Stimulated activated CD8-positive, alpha-beta memory T cell treated with anti-CD3 and anti-CD28 coated beads, Interleukin-4, amount 100 ng/mL, for 48 hours (primary cell): ENCODE measurements at regions not wholly inside any gene's neighbourhood (a gene's known extent, or its start where the extent isn't known, plus 50 kb on each side); places are given as distances from the start of the nearest gene placed in this dataset.
A peak's percentile ranks its signal among the peaks of the same experiment; 100 is the strongest.
"Not testable (repeated sequence)": the region's sequence is repeated elsewhere in the genome, so short reads cannot be mapped to it uniquely, and the experiment has no call there.

Experiments
- DNase-seq: peaks from one replicate; pipeline ENCODE4 v3.0.0-alpha.2; 2020

DNA sequence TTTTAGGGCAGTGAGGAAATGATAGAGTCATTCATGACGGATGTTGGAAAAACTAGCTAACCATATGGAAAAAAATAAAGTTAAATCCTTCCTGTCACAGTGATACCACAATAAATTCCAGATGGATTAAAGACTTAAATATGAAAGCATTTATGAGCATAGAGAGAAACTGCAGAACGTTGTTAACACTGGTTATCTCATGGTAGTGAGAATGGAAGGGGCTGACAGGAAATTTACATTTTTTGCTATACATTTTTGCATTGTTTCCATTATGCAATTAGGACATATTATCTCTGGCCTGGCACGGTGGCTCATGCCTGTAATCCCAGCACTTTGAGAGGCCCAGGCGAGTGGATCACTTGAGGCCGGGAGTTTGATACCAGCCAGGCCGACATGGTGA is 130.5 kb upstream of the VOPP1 start:
- not testable (repeated sequence) for DNase-seq

DNA sequence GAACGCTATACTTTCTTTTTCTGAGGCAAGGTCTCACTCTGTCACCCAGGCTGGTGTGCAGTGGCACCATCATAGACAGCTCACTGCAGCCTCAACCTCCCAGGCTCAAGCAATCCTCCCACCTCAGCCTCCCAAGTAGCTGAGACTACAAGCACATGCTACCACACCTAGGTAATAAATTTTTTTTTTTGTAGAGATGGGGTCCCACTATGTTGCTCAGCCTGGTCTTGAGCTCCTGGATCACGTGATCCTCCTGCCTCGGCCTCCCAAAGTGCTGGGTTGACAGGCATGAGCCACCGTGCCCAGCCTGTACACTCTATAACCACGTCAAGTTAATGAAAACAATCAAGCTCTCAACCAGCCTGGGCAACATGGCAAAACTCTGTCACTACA is 127.1 kb upstream of the VOPP1 start:
- DNase-seq, result not testable (repeated sequence)

DNA sequence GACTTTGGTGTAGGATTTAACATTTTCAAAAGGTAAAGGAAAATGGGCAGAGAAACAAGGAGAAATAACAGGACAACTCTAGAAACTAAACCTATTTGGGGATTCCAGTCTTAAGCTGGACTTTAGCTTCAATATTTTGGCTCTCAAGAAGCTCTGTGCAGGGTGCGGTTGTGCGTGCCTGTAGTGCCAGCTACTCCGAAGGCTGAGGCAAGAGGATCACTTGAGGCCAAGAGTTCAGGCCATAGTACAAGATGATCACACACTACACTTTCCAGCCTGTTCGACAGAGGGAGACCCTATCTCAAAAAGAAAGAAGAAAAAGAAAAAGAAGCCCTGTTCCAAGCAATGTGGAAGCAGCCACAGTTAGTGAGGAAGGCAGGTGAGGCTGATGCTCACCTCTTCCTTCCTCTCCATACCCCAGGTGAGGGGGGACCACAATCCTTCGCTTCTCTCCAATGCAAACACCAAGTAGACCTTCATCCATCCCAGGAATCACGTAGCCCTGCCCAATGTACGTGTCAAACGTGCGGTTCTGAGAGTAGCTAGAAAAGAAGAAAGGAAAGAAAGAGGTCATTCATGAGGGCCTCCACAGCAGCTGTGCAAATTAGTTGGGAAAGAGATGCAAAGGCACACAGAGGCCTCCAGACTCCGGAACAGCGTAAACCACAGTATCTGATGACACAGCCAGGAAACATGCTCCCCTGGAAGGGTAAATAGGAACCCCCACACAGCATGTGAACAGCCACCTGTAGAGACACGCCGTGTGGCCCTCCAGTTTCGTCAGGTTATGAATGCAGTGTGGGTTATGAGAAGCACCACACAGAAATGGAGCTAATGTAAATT is 126.5 kb upstream of the VOPP1 start:
- not testable (repeated sequence) for DNase-seq

DNA sequence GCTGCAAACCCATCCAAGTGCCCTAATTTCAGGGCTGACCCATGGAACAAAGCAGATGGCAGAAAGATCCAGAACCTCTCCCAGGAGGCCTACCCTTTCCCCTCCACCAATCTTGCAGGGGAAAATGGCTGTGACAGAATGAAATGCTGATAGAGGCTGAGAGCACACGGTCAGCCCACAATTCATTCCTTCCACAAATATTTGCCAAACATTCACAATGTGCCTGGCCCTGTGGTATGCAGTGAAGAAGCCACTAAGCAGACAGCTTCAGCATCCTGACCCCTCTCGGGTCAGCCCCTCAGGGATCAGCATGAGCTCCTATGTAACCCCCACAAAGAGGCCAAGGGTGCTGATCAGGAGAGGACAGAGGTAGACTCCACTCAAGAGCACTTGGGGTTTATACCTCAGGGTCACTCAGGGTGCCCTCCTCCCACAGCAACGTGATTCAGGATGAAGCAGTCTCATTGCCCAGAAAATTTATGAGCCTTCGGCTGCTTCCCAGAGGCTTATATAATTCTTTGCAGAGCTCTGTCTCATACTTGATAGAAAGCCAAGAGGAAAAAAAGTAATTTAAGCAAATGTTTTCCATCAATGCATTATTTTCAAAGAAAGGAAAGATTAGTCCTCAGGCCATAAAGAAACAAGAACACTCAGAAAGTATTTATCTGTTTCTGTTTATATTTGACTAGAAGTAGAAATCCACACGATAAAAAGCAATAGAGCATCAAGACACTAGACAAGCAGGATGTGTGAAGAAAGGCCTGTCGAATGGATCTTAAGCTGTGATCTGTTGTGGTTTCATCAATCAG is 123.8 kb upstream of the VOPP1 start:
- not testable (repeated sequence) for DNase-seq

DNA sequence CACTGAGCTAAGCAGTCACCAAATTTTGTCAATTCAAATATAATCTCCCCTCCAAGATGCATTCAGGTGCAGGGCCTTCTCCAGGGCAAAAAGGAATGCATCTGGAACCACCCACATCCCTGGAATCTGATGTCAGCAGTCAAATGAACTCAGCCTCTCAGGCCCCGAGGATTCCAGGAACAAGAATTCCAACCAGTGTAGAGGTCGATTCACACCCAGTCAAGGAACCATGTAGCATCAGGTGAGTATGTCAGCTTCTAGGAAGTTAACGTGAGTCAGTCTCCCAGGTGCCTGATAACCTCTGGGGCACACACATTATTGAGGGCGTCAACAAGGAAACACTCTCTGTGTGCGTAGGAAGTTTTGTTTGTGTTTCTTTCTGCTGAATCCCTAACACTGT is 122.2 kb upstream of the VOPP1 start:
- not testable (repeated sequence) for DNase-seq

DNA sequence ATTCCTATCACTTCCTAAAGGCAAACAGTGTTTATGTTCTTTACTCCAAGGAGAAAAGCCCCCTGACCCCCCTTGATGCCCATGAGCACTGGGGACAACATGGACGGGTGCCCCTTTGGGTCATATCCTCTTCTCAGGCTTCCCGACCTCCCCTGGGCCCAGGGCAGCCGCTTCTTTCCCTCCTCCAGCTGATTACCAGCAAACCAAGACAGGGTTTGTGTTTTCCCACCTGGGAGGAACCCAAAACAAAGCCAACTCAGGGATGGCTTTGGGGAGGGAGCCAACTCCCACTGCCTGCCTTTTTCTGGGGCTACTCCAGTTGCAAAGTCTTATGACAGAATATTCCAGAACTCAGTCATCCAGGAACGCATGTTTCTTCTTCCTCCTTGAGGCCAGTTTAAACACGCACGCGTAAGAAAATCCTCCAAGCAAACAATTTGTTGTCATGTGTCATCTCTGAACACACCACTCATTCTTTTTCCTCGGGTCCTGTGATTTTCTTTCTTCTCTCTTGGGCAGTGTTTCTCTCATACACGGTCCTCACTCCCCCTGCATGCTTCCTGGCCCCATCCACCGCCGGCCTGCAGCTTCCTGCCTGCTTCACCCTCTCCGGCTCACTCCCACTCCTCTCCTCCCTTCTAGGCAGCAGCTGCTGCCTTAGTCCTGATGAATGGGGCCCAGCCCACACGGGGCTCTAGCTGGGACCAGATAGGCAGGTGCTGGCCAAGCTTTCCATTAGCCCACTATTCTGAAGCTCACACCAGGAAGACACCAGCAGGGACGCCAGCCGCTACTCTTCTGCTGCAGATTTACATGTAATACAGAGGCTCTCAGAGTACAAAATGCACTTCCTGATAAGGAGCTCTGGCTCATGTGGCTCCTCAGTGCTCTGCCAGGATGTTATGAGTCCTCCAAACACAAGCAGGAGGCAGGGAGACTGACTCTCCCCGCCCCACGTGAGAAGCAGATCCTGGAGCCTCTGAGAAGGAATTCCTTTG is 116.7 kb upstream of the VOPP1 start:
- not testable (repeated sequence) for DNase-seq

DNA sequence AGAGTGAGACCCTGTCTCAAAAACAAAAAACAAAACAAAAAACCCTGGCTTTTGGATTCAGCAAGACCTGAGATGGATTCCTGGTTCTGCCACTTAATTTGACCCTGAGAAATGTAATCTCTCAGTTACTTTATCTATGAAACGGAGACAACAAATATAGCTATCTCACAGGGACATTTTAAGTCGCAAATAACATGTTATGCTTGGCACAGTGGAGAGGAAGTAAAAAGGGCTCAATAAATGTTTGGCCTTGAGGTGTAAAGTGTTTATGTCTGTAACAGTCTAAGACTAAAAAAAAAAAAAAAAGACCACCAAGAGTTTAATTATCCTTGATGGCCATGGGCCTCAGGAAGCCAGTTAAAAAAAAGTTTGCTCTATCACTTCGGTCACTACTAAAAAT is 116.0 kb upstream of the VOPP1 start:
- not testable (repeated sequence) for DNase-seq

DNA sequence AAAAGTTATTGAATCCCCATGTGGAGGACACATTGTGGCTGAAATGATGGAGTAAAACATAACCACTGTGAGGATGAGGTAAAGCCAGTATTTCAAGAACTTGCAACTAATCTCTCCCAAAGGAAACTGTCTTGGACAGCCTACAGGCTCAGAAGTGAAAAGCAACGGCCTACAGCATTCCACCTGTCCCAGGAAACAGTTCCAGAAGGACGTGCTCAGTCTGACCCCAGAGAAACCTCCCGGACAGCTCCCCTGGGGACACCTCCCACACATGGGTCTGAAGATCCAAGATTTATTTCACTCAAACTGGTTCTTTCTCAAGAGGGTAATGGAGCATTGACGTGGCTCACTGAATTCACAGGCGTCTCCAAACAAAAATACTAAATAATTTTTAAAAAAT is 115.0 kb upstream of the VOPP1 start:
- DNase-seq, result not testable (repeated sequence)

DNA sequence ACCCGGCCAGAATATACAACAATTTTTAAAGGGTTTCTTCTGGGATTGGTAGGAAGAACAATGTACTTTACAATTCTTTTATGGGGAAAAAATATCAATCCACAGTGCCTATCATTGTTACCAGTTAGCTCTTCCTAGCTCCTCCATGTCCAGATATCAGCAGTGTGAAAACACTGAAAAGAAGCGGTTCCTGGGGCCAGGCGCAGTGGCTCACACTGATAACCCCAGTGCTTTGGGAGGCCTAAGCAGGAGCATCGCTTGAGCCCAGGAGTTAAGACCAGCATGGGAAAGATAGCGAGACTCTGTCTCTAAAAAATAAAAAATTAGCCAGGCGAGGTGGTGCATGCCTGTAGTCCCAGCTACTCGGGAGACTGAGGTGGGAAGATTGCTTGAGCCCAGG is 114.5 kb upstream of the VOPP1 start:
- DNase-seq, result not testable (repeated sequence)

DNA sequence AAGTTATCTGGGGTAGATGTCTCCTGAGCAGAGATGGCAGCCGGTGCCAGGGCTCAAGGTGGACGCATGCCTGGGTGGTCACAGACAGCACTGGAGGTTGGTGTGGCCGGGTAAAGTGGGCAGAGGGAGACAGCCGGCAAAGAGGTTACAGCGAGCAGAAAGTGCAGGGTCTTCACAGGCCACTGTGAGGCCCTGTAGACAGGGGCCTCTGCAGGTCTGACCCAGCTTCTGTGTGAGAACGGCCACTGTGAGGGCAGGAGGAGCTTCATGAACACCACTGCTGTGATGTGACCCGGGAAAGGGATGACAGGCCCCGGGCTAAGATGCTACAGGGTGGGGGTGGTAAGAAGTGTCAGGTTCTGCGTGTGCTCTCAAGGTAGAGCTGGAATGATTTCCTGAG is 111.2 kb upstream of the VOPP1 start:
- not testable (repeated sequence) for DNase-seq

DNA sequence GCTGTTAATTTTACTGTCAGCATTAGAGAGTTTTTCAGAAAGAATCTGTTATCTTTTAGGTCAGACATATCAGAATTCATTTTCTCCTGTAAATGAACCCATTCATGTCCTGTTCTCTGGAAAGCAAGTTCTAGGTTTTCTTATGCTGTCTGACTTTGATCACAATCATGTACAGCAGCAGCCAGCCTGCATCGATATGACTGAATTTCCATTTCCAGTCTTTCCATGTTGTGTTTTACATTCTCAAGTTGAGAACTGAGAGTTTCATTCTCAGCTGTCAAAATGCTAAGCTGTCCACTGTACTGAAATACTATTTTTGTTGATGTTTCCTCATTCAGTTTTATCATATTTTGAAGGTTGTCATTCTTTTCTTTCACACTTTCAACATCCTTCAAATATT is 103.3 kb upstream of the VOPP1 start:
- DNase-seq, result not testable (repeated sequence)

DNA sequence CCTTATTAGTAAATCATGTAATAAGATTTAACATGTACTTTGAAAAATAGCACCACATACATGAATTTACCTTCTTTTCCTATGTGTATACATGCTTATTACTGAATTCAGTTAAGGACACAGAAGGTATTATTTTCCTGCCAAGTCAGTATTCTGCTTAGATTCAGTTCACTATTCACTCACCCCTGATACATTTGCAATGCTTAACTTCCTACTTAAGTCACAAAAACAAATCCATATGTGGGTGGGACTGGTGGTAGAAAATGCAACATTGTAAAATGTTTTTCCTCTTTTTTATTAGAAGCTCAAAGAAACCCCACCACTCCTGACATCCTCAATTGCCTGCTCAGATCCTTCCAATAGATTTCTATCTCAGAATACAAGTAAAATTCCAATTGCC is 101.2 kb upstream of the VOPP1 start:
- not testable (repeated sequence) for DNase-seq

DNA sequence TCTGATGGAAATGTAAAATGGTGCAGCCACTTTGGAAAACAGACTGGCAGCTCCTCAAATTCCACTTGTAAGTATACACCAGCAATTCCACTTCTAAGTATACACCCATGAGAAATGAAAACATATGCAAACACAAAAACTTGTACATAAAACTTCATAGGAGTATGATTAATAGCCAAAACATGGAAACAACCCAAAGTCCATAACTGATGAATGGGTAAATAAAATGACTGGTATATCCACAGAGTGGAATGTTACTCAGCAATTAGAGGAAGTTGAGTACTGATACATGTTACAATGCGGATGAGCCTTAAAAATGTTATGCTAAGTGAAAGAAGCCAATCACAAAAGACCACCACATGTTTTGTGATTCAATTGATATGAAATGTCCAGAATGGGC is 99.8 kb upstream of the VOPP1 start:
- DNase-seq, result not testable (repeated sequence)

DNA sequence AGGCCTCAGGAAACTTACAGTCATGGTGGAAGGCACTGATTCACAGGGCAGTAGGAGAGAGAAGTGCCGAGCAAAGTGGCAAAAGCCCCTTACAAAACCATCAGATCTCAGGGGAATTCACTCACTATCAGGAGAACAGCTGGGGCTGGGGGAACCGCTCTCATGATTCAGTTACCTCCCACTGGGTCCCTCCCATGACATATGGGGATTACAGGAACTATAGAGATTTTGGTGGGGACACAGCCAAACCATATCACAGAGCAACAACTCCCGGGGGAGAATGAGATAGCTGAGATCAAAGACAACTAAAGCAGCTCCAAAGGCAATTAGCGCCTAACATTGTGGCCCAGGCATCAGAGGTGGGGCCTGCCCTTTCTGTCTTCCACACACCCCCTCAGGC is 85.4 kb upstream of the VOPP1 start:
- no peak for DNase-seq

DNA sequence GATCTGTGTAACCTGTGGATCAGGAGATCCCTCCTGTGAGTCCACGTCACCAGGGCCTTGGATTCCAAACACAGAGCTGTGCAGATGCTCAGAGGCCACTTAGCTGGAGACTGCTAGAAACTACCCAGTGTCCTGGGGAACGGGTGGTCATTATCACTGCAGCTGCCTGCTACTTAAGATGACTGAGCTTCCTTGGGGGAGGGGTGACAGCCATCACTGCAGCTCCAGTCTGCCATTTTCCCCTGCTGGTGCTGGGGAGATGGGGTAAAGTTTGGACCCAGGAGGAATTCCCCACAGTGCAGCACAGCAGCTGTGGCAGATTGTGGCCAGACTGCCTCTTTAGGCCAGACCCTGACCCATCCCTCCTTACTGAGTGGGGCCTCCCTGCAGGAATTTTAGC is 78.8 kb upstream of the VOPP1 start:
- DNase-seq, result no peak

DNA sequence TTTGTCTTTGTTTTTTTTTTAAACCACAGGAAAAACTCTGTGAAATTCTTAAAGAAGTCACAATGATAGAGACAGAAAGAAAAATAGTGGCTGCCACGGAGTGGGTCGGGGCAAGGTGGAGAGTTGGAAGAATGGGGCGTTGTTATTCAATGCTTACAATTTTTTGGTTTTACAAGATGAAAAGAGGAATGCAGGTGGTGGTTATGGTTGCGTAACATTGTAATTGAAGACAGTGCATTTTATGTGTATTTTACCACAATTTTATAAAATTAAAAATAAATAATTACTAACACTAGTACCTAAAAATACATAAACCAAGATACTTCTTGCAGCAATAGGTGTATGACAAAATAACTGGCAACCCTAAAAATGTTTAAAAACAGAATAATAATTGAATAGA is 76.9 kb upstream of the VOPP1 start:
- no peak for DNase-seq

DNA sequence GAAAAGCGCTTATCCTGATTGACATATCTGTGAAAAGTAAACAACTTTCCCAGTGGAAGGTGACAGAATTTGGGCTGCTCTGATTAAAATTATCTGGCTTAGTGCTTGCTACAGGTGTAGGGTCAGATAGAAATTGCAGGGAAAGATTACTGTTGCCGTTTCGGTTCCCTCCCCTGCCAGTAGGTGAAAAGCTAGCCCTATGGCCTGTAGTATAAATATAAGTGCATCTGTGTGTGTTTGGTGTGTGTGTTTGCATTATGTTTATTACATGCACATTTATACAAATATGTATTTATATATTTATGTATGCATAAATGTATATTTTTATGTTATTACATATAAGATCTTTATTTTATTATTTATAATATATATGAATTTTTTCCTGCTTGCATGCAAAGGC is 72.3 kb upstream of the VOPP1 start:
- DNase-seq, result no peak

DNA sequence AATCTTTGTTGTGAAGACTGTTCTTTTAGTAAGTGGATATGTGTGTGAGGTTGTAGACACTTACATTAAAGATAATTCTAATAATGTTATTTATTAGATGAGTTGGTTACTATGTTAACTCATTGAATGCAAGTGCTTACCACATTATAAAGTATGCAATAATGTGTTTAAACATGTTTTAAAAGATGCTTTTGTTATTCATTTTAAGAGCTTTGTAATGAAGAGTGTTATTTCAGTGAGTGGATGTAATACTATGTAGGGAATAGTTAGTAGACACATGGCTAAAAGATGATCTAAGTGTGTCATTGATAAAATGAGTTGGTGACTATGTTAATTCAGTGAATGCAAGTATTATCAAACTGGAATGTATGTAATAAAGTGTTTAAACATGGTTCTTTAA is 70.0 kb upstream of the VOPP1 start:
- no peak for DNase-seq

DNA sequence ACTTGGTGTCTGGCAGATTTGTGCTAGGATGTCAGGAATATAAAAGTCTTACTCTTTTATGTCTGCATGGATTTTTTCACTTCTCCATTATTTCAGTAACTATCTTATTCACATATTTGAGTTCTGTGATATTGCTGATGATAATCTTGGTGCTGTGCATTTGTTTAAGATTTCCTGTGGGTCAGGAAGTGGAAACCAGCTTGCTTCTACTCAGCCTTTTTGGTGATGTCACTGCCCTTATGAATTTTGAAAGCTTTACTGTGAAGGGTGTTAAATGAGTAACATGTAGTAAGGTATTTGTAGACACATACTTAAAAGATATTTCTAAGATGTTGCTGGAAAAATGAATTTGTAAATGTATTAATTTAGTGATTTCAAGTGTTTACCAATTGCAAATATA is 69.5 kb upstream of the VOPP1 start:
- DNase-seq, result no peak

DNA sequence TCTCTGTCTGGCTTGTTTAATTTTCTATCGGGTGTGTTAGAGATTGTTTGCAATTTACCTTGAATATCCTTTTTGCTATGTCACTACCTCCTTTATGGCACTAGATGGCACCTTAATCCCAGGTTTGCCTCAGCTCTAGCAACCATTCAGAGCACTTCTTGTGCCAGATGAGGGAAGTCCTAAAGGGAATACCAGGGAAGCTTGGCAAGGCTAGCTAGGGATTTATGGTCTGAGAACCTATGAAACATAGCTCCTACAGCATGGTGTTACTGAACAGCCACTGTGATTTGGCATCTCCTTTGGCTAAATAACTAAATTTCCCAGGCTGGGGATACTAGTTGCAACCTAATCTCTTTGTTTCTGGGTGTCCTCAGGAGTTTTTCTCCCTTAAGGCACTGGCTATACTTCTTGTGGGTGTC is 69.0 kb upstream of the VOPP1 start:
- peak; percentile 31 for DNase-seq

DNA sequence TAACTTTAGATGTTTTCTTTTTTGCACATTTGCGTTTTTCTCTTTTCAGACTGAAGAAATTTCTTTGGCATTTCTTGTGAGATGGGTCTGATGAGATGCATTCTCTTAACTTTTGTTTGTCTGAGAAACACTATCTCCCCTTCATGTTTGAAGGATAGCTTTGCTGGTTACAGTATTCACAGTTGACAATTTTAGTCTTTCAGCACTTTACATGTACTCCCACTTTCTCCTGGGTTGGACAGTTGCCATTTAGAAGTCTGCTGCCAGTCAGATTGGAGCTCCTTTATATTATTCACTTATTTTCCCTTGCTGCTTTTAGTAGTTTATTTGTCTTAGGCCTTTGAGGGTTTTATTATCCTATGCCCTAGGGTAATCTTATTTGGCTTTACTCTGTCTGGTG is 67.3 kb upstream of the VOPP1 start:
- DNase-seq, result no peak

DNA sequence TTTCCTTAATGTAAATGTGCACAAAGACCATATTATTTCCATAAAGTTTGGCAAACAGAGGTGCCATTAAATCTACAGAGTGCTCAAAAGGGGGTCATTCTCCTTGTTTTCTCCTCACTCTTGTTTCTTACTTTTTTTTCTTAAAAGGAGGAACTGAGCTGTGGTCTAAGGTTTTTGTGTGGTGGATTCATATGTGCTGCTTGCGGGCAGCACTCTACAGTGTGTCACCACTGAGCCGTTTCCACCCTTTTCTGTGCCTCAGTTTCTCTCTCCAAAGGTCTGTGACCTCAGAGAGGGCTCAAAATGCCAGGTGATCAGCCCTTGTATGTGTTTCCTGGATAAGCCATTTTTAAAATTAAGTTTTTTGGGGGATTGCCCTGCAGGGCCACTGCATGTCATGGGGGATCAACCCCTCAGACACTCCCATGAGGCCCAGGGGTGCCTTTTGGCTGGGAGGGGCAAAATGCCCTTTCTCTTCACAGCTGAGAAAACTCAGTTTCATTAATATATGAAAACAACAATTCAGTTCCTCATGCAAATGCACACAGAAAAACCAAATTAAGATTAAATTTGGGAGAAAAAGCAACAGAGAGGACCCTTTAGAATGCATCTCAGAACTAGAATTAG is 56.9 kb upstream of the VOPP1 start:
- no peak for DNase-seq
